ENCODE measurements at regions not wholly inside any gene's neighbourhood (a gene's known extent, or its start where the extent isn't known, plus 50 kb on each side); places are given as distances from the start of the nearest gene placed in this dataset.

DNA sequence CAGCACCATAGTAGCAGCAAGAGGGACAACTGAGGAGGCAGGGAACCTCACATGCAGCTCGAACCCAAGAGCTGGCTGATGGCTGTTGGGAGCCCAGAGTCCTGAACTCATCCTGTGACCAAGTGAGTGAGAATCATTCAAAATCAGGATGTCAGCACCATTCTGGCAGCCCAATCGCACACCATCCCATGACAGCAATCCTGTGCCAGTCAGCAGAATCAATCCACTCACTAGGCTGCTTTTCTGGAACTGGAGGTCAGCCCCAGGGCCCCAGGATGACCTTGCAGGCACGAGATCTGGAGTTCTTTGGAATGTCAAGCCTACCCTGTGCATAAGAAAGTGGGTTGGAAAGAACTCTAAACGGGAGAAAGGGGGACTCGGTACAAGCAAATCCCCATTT is 67.8 kb upstream of the TAF11L2 start:
- TF ChIP-seq MXI1 (conservative IDR thresholded peaks at IDR 0.05; ENCODE audit: poor library complexity, severe bottlenecking), result no peak
- TF ChIP-seq TAF1 (IDR thresholded peaks at IDR 0.05; ENCODE audit: low read depth), result no peak

DNA sequence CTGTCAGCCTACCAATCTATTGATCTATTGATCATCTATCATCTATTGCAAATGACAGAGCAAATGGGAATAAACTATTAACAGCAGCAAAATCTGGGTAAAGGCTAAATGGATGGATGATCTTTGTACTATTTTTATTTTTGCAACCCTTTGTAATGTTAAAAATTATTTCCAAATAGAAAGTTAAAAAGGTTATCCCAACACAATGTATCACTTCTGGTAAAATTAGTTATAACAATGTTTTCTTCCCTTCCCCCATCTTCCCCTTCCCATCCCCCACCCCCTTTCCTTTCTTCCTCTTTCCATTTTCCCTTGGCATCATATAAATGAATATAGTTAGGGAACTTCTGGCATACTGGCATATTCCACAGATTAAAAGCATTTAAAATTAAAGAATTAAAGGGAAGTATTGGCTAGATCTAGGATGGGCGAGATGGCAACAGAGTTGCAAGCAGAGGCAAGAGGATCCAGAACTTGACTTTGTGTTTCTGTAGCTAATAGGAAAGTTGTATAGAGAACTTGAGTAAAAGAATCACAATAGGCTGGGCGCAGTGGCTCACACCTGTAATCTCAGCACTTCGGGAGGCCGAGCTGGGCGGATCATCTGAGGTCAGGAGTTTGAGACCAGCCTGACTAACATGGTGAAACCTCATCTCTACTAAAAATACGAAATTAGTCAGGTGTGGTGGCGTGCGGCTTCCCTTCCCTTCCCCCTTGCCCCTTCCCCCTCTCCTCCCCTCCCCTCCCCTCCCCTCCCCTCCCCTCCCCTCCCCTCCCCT is 66.6 kb upstream of the TAF11L2 start:
- Histone ChIP-seq H3K36me3 (ENCODE audit: insufficient read depth, low read length) (no peaks in the 10 kb centered on the region), H3K9me3 (ENCODE audit: low read length) (no peaks in the 10 kb centered on the region), H3K9me2 (ENCODE audit: insufficient read depth, low read length) (no peaks in the 10 kb centered on the region), H4K20me1 (ENCODE audit: insufficient read depth) (no peaks in the 10 kb centered on the region), H2AFZ (ENCODE audit: low read depth, low read length) (no peak overlapping the region), H3K4me3 (ENCODE audit: low read length) (no peak overlapping the region), H3K9ac (ENCODE audit: low read length) (no peak overlapping the region), H3K27me3 (ENCODE audit: insufficient read depth, low read depth, low read length) (no peaks in the 10 kb centered on the region), H3F3A (ENCODE audit: insufficient read depth, low read length, poor library complexity, severe bottlenecking) (no peaks in the 10 kb centered on the region), H3K4me2 (ENCODE audit: low read length) (no peak overlapping the region), H3K27ac (ENCODE audit: low read length) (no peak overlapping the region), H3K79me2 (replicated peaks; ENCODE audit: insufficient read depth, low read length) (no peaks in the 10 kb centered on the region)
- TF ChIP-seq MXI1 (conservative IDR thresholded peaks at IDR 0.05; ENCODE audit: poor library complexity, severe bottlenecking), result no peak
- no peak for TF ChIP-seq RAD21 (conservative IDR thresholded peaks at IDR 0.05)
- no peak for TF ChIP-seq CTCF (IDR thresholded peaks at IDR 0.05; ENCODE audit: poor library complexity, severe bottlenecking)
- TF ChIP-seq REST (IDR thresholded peaks at IDR 0.05; ENCODE audit: borderline replicate concordance), result no peak
- TF ChIP-seq SMC3 (conservative IDR thresholded peaks at IDR 0.05; ENCODE audit: poor library complexity), result no peak
- no peak for TF ChIP-seq EZH2 (IDR thresholded peaks at IDR 0.05; ENCODE audit: borderline replicate concordance, insufficient read depth, low read length, poor library complexity, severe bottlenecking)

More for the DNA sequence above, 67.8 kb upstream of the TAF11L2 start:
- H3F3A ChIP-seq (ENCODE audit: insufficient read depth, low read length, poor library complexity, severe bottlenecking), result no peaks in the 10 kb centered on the region
- no peaks in the 10 kb centered on the region for H4K20me1 ChIP-seq (ENCODE audit: insufficient read depth)
- H3K4me3 ChIP-seq (ENCODE audit: low read length), result no peak overlapping the region
- H3K9me2 ChIP-seq (ENCODE audit: insufficient read depth, low read length), result no peaks in the 10 kb centered on the region
- H2AFZ ChIP-seq (ENCODE audit: low read depth, low read length), result no peak overlapping the region
- H3K79me2 ChIP-seq (replicated peaks; ENCODE audit: insufficient read depth, low read length), result no peaks in the 10 kb centered on the region
- H3K9ac ChIP-seq (ENCODE audit: low read length), result no peak overlapping the region
- H3K36me3 ChIP-seq (ENCODE audit: insufficient read depth, low read length), result no peaks in the 10 kb centered on the region
- H3K27ac ChIP-seq (ENCODE audit: low read length), result peak overlapping the region; percentile 35
- no peaks in the 10 kb centered on the region for H3K9me3 ChIP-seq (ENCODE audit: low read length)
- no peaks in the 10 kb centered on the region for H3K27me3 ChIP-seq (ENCODE audit: insufficient read depth, low read depth, low read length)
- H3K4me2 ChIP-seq (ENCODE audit: low read length), result no peak overlapping the region

DNA sequence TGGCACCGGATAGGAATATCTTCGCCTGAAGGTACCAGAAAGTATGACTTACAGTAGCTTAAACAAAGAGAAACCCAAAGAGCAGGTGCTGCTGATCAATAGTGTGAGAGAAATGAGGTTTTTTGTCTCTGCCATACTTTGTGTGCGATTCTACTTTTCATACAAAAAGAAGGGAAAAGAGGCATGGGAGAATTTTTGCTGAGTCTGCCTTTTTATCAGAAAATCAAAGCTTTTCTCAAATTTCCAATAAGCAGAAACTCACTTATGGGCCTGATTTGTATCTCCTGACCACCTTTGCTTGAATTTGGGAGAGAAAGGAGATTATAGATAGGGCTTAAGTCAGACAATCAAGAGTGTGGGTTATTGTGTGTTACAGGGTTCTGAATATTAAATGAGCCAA is 65.5 kb upstream of the TAF11L2 start:
- Histone ChIP-seq H3K27me3 (ENCODE audit: insufficient read depth, low read depth, low read length) (no peaks in the 10 kb centered on the region), H3K9ac (ENCODE audit: low read length) (no peak overlapping the region), H3K4me3 (ENCODE audit: low read length) (no peak overlapping the region), H3K4me2 (ENCODE audit: low read length) (no peak overlapping the region), H2AFZ (ENCODE audit: low read depth, low read length) (no peak overlapping the region), H4K20me1 (ENCODE audit: insufficient read depth) (no peaks in the 10 kb centered on the region), H3F3A (ENCODE audit: insufficient read depth, low read length, poor library complexity, severe bottlenecking) (no peaks in the 10 kb centered on the region), H3K36me3 (ENCODE audit: insufficient read depth, low read length) (no peaks in the 10 kb centered on the region), H3K27ac (ENCODE audit: low read length) (no peak overlapping the region), H3K79me2 (replicated peaks; ENCODE audit: insufficient read depth, low read length) (no peaks in the 10 kb centered on the region), H3K9me2 (ENCODE audit: insufficient read depth, low read length) (no peaks in the 10 kb centered on the region), H3K9me3 (ENCODE audit: low read length) (no peaks in the 10 kb centered on the region)
- TF ChIP-seq REST (IDR thresholded peaks at IDR 0.05; ENCODE audit: borderline replicate concordance), result no peak
- TF ChIP-seq CTCF (IDR thresholded peaks at IDR 0.05; ENCODE audit: poor library complexity, severe bottlenecking), result no peak
- TF ChIP-seq RAD21 (conservative IDR thresholded peaks at IDR 0.05), result no peak
- TF ChIP-seq EZH2 (IDR thresholded peaks at IDR 0.05; ENCODE audit: borderline replicate concordance, insufficient read depth, low read length, poor library complexity, severe bottlenecking), result no peak
- no peak for TF ChIP-seq TAF1 (IDR thresholded peaks at IDR 0.05; ENCODE audit: low read depth)
- TF ChIP-seq POLR2AphosphoS5 (IDR thresholded peaks at IDR 0.05), result no peak

Measured in neural cell (in vitro differentiated cells).